Activated CD8-positive, alpha-beta memory T cell treated with anti-CD3 and anti-CD28 coated beads, Interleukin-2, amount 50 U/mL, for 24 hours (primary cell): ENCODE measurements at regions not wholly inside any gene's neighbourhood (a gene's known extent, or its start where the extent isn't known, plus 50 kb on each side); places are given as distances from the start of the nearest gene placed in this dataset.
"Not testable (repeated sequence)": the region's sequence is repeated elsewhere in the genome, so short reads cannot be mapped to it uniquely, and the experiment has no call there.

Source experiments
- DNase-seq: peaks from one replicate; pipeline ENCODE4 v3.0.0-alpha.2; 2020; ENCODE audit errors: extremely low read depth

- DNase-seq, result no peak
Measured at GRCh38 chr20:59460352-59460751, 144.0 kb upstream of the PHACTR3 start.

GRCh38 chr20:59461526-59461925, 142.8 kb upstream of the PHACTR3 start:
- no peak for DNase-seq

DNA sequence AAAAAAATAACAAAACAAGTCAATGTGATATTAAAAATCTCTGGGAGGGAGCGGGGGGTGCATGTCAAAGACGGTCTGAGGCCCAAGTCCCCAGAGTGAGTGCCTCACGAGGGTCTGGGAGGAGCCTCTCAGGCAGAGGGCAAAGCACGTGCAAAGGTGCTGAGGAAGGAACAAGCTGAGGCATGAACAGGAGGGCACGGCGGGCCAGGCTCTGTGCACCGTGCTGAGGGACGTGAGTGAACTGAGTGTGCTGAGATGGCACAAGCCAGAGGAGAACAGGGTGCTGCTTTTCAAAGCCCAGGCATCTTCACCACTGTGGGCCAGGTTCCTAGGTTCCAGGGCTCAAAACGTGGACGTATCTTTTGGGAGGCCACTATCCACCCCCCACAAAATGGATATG, 142.1 kb upstream of the PHACTR3 start:
- DNase-seq, result no peak

DNA sequence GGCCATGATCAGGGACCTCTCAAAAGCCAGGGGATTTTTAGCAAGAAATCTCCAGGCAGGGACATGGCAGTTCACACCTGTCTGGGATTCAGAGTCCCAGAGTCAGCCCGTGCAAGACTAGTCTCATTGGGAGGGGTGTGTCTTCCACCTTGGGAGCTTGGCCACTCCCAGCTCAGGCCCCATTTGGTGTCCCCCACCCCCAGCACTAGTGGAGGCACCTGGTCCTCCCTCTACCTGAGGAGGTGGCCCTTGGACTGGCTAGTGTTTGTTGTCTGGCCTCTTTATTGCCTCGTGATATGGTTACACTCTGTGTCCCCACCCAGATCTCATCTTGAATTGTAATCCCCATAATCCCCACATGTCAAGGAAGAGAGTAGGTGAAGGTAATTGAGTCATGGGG, 140.8 kb upstream of the PHACTR3 start:
- no peak for DNase-seq

GRCh38 chr20:59466107-59466815, 138.1 kb upstream of the PHACTR3 start:
- DNase-seq, result no peak

- no peak for DNase-seq
Measured at GRCh38 chr20:59468831-59469230, 135.5 kb upstream of the PHACTR3 start.

DNA sequence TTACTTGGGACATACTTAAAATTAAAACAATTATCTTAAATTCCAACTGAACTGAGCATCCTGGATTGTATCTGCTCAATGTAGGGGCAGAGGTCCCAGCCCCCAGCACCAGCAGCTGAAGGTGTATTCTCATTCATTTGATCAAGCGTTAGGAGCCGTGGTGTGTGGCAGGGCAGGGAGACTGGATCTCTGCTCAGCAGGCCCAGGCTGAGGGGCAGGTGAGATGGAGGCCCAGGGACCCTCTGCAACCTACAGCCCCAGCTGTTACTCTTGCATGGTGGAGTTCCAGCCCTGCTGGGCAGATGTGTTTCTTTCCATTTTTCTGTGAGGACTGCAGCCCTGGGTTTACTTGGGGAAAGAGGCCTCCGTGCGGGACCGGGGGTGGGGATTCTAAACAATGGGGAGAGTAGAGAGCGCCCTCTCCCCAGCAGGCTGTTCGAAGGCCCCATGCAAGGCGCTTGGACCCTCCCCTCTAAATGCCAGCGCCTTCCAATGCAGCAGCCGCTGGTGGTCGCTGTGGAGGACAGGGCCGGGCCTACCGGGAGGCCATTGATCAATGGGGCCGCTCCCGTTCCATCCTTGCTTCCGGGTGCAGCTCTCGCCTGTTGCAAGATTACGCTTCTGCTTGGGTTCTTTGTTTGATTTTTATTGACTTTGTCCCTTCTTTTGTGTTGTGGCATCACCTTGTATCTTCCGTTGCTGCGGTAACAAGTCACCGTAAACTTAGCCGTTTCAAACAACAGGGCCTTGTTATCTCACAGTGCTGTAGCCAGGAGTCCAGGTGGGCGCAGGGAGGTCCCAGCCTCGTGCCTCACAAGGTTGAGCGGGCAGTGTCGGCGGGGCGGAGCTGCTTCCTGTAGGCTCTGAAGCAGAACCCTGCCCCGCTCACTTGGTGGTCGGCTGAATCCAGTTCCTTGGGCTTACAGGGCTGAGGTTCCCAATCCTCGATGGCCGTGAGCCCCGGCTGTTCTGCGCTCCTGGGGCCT, 134.8 kb upstream of the PHACTR3 start:
- DNase-seq, result no peak

GRCh38 chr20:59470521-59470920, 133.8 kb upstream of the PHACTR3 start:
- DNase-seq, result no peak

GRCh38 chr20:59471653-59472421, 132.5 kb upstream of the PHACTR3 start:
- no peak for DNase-seq

GRCh38 chr20:59473742-59474141, 130.6 kb upstream of the PHACTR3 start:
- no peak for DNase-seq

DNA sequence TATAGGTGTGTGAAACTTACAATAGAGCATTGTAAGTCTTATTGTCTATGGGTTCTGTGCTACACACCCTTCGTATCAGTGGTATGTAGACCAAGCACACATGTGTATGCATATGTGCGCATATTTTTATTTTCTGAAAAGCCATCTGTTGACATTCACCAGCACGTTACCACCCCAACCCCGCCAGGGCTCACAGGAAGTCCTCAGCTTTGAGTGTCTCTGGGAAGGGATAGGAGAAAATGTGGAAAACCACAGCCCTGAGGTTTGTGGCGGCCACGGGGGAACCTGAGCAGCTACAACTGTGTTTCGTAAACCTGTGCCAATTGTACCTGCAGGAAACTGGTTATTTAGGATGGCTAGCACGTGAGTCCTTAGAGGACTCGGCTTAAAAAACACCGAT, 123.3 kb upstream of the PHACTR3 start:
- DNase-seq, result no peak

DNA sequence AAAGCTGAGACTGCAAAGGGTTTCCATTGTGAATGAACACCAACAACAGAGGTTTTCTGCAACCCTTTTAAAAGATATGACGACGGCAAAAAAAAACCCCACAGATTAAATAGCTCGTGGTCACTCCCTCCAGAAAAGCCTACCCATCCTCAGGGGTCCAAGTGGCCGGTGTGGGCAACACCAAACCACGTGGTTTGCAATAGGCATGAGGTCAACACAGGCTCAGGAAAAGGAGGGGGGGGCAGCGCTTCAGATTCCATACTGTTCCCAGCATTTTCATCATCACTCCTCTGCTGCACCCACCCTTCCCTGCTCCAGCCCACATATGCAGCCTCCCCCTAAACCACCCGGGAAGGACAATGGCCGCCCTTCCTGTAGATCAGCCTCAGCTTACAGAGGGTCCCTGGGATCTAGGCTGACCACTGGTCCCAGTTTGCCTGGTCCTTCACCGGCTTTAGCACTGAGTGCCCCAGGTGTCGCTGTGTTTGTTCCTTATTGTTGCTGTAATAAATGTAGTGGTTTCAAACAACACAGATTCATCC, 122.8 kb upstream of the PHACTR3 start:
- no peak for DNase-seq

DNA sequence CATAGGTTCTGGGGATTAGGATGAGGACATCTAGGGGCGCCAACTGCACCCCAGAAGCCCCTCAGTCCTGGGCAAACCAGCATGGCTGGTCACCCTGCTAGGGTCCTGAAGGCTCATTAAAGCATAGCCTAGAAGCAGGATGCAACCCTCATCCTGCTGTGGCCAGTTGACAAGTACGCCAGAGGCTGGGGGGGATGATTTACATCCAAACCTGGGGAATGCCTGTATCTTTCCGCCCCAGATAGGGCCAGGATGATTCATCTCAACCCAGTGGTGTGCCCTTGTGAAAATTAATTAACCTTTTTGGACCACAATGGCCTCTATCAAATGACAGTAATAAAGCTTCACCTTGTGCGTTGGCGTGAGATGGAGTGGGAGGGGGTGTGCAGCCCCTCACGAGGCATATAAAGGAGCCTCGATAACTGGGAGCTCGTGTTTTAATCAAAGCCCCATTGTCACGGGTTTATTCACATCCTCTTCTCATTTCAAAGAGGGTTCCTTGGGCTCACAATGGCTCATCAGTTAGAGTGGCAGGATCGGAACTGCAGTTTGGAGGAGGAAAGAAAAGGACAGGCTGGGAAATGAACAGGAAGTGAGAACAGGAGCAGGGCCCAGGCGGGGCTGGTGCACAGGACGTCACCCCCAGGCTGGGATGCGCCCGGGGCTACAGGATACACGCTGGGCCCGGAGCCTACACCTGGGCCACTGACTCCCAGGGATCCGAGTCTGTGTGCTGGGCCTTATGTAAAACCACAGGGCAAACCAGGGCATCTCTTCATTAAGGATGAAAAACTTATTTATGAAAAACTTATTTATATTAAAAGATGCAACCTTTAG, 121.8 kb upstream of the PHACTR3 start:
- DNase-seq, result no peak

DNA sequence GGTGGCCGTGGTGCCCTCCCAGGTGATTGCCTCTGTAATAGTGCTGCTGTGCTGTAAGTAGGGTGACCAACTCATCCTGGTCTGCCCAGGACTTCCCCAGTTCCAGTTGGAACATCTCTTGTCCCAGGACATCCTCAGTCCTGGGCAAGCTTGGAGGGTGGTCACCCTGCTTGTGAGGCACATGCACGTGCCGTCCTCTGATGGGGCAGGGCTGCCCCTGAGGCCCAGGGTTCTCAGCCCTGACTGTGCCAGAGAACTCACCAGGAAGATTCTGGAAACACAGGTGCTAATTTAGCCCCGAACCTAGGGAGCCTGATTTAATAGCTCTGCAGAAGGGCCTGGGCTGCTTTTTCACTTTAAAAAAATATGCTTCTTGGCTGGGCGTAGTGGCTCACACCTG, 120.9 kb upstream of the PHACTR3 start:
- DNase-seq, result no peak

DNA sequence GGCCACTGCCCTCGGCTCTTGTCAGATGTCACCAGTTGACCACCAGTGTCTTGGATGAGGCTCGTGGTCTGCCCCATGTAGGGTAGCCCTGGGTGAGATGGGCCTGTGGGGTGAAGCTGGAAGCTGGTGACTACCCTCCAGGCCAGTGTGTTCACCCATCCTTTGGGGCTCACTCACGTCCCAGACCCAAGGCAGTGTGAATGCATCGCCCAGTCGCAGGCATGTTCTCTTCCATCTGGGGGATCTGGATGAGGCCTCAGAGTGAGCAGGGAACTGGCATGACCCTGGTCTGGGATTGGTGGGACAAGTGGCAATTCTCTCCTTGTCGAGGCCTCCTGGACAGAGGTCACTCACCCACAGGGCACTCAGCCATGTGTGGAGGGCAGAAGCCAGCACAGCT, 120.1 kb upstream of the PHACTR3 start:
- no peak for DNase-seq

GRCh38 chr20:59485576-59486454, 118.5 kb upstream of the PHACTR3 start:
- DNase-seq, result no peak

GRCh38 chr20:59488459-59488858, 115.9 kb upstream of the PHACTR3 start:
- DNase-seq, result not testable (repeated sequence)

GRCh38 chr20:59490196-59491004, 113.9 kb upstream of the PHACTR3 start:
- not testable (repeated sequence) for DNase-seq

DNA sequence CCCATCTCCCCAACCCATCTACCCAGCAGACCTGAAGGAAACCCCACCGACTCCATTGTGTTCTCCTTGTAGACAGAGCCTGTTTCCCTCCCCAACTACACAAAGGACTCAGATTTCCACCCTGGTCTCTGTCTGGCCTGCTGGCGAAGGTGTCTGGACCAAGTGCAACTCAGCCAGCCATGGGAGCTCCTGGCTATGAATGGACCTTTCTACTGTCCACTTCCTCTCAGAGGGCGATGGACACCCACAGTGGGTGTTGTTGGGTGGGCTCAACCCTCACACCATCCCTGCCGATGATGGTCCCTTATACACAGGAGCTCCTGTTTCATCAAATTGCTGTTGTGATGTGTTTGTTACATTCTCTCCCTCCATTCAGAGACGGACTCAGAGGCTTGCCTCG, 112.5 kb upstream of the PHACTR3 start:
- DNase-seq, result no peak
